GM12874 (cell line): ENCODE measurements at regions not wholly inside any gene's neighbourhood (a gene's known extent, or its start where the extent isn't known, plus 50 kb on each side); places are given as distances from the start of the nearest gene placed in this dataset.

Experiments
- TF ChIP-seq, protein P1 (sequence below): IDR thresholded peaks from 2 replicates; pipeline ENCODE4 v1.5.1; 2011; ENCODE audit warnings: low read depth, mild to moderate bottlenecking, control low read depth, low read length, moderate library complexity; ENCODE audit not compliant: insufficient read depth

DNA sequence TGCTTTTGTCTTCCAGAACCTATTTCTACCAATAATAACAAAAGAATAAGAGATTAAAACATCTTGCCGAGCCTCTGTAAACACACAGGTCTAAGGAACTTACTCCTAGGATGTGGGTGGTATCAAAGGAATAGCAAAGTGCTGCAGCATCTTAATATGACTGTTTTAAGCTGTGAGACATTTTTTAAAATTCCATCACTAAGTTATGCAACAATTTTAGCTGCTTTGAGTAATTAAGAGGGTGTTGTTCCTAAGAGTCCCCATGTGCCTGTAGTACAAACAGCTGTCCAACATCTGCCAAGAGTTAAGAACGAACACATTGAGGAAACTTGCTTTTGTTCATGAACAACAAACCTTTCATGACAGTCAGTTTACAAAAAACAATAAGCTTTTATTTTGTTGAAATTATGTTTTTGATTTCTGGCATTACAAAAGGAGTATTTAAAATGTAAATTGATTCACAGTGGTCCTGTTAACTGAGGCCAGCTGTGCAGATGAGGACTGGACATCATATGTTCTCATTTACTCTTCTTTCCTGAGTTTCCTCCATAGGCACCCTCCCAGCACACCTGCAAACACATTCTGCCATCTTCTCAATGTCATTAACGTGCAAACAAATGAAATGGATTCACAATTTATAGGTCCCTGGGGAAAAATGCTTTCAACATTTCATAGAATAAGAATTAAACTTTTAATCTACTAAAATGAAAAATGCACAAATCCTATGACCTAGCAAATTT is 337.3 kb upstream of the ARHGEF26 start:
- TF ChIP-seq, protein P1, sequence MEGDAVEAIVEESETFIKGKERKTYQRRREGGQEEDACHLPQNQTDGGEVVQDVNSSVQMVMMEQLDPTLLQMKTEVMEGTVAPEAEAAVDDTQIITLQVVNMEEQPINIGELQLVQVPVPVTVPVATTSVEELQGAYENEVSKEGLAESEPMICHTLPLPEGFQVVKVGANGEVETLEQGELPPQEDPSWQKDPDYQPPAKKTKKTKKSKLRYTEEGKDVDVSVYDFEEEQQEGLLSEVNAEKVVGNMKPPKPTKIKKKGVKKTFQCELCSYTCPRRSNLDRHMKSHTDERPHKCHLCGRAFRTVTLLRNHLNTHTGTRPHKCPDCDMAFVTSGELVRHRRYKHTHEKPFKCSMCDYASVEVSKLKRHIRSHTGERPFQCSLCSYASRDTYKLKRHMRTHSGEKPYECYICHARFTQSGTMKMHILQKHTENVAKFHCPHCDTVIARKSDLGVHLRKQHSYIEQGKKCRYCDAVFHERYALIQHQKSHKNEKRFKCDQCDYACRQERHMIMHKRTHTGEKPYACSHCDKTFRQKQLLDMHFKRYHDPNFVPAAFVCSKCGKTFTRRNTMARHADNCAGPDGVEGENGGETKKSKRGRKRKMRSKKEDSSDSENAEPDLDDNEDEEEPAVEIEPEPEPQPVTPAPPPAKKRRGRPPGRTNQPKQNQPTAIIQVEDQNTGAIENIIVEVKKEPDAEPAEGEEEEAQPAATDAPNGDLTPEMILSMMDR = no peak

DNA sequence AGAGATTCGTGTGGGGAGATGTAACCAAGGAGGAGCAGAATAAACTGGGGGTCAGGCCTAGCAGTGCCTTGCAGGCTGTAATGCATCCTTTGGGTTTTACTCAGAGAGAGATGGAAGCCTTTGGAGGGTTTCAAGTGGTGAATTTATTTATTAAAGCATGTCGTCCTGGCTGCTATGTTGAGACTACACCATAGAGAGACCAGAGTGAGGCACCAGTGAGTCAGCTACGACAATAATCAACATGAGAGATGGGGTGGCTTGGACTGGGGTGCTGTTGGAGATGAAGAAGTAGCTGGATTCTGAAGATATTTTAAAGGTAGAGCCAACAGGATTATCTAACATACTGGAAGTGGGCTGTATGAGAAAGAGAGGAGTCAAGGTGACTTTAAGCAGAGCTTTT is 335.3 kb upstream of the ARHGEF26 start:
- TF ChIP-seq, protein P1 = no peak

DNA sequence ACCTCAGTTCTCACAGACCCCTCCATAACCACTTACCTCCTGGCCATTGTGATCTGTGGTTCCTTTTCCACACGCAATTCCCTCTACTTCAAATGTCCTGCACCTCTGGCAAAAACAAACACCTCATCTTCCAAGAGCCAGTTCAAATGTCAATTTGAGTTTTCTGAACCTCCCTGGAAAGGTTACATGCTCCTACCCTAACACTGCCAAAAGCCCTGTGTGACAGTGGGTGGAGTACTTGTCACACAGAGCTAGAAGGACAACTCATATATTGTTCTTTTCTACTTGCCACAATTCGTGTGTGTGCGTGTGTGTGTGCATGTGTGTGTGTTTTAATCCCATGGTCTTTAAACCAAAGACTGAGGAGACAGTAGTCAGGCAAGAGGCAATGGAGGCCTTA is 331.8 kb upstream of the ARHGEF26 start:
- TF ChIP-seq, protein P1 = no peak

DNA sequence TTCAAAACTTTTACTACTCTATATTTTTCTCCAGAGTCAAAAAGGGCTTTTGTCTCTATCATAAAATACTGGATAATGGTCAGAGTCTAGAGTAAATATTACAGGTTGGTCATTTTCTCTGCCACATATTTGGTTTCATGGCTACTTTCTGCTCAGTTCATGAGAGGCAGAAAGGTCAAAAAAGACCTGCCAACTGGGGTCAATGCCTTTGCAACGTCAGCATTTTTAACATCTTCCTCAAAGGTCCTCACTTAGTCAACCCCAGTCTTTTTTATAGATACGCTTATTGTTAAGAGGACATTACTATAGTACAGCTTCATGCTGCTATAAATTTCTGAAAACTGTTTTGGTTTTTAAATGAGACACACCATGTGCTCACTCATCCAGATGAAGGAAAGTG is 312.1 kb upstream of the ARHGEF26 start:
- TF ChIP-seq, protein P1 = no peak

DNA sequence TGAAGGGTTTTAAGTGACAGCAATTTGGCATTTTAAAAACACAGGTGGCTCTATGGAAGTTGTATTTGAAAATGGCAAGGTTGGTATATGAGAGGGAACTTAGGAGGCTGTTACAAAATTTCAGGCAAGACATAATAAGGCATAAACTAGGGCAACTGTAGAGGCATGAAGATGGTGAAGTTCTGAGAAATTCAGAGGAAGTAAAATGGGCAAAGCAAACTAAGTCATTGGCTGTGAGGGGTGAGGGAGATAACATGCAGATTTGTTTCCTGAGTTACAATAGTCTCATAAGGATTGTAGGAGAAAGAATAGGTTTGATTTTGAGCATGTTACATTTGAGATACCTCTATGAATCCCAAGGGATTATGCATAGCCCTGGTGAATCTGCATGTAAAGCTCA is 302.9 kb upstream of the ARHGEF26 start:
- TF ChIP-seq, protein P1 = no peak

DNA sequence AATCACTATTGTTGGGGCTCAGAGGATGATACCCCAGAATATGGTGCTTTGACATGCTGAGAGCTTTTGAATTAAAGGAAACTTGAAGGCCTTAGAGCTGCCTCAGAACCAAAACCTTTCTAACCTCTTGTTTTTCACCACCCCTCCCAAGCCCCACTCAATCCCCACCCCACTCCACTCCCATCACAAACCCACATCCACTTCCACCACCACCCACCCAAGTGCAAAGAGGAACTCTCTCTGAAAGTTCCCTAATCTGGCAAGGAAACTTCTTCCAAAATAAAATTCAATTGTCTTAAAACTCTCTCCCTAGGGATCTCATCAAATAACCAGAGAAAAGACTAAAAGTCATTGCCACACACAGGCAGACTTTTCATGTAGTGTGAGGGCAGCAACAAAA is 301.2 kb upstream of the ARHGEF26 start:
- TF ChIP-seq, protein P1 = no peak

DNA sequence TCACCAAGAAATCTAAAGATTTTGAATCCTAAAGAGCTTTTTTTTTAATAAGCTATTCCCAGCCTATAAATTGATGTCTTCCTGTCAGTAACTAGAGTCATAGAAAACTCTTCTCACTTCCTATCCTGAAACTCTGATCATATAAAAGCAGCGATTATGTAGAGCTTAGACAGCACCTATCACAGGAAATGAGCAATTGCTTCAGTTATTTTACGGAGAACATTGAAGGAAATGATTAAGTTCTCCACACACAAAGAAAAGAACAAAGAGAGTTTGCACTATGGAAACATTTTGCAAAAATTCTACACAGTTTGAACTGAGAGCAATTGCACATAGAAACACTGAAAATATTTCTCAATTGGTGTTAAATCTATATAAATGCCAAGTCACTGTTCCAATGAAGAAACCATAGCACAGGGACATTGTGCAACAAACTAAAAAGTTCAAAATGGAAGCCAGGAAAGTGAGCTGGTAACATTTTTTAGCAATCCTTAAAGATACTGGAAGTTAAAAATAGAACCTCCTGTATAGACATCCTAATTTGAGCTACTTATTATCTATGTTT is 291.5 kb upstream of the ARHGEF26 start:
- TF ChIP-seq, protein P1 = no peak
